ENCODE measurements at regions not wholly inside any gene's neighbourhood (a gene's known extent, or its start where the extent isn't known, plus 50 kb on each side); places are given as distances from the start of the nearest gene placed in this dataset.

DNA sequence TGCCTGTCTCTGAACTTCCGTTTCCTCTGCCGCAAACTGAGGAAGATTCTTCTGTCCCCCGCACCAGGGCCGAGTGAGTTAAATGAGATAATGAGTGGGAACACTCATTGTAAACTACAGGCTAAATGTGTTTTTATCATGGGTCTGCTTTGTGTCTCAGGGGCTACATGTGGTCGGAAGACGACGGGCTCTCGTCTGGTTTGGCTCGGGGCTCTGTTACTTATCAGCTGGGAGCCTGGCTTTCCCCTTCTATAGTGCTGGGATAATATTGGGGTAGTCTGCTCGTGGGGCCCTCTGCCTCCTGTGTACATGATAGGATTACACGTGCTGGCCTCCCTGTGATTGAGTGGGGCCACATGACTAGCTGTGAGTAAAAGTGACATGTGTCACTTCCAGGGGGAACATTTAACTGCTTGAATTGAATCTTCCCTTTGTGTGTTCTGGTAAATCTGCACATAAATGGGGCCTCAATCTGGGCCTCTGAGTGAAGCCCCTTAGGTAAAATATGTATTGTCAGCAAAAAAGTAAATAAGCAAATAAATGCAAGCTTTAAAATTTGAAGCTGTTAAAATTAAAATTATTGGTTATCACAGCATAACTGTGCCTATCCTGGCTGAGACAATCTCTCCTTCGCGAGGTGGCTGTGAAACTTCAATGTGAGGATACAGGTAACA is 86.9 kb upstream of the SH3PXD2B start:
- TF ChIP-seq CTCF (IDR thresholded peaks at IDR 0.05; ENCODE audit: unreplicated experiment): no peak
- Mint-ChIP-seq H3K36me3 (ENCODE audit: low read depth, unreplicated experiment) (no peaks in the 10 kb centered on the region), H3K4me1 (ENCODE audit: unreplicated experiment) (no peaks in the 10 kb centered on the region), H3K27me3 (ENCODE audit: unreplicated experiment) (no peaks in the 10 kb centered on the region), H3K27ac (ENCODE audit: unreplicated experiment) (no peak overlapping the region), H3K4me3 (ENCODE audit: unreplicated experiment) (no peak overlapping the region), H3K9me3 (ENCODE audit: unreplicated experiment) (no peaks in the 10 kb centered on the region)
- no peak for DNase-seq (ENCODE audit: low spot score)

DNA sequence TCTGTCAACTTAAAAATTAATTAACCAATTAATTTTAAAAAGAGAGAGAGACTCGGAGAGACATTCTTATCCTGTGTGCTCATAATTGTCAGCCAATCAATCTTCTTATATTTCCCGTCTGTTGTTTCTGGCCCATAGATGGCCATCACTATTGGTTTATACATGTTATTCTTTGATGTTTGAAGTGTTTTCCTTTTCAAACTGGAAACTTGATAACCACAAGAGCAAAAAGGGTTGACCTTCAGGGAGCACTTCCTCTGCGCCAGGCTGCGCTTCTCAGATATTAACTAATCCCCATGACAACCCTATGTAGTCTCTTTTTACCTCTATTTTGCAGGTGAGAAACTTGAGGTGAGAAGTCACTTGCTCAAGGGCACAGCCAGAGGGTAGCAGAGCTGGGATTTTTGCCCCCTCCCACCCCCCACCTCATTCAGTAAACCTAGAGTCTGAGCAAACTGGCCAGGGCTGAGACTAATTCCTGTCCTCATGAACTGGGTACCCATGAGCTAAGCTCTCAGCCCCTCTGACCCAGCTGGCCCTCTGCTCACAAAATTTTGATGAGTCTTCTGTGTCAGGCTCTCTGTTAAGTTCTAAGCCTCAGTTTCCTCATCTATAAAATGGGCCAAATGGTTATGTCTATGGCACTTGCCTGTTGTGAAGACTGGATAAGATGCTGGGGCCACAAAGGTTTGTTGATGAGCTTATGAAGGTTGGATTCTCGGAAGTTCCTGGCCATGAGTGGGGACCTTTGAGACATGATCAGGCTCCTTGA is 86.0 kb upstream of the SH3PXD2B start:
- no peak for DNase-seq (ENCODE audit: low spot score)
- H3K27ac Mint-ChIP-seq (ENCODE audit: unreplicated experiment): no peak overlapping the region
- no peak overlapping the region for H3K4me3 Mint-ChIP-seq (ENCODE audit: unreplicated experiment)
- no peaks in the 10 kb centered on the region for H3K36me3 Mint-ChIP-seq (ENCODE audit: low read depth, unreplicated experiment)
- no peaks in the 10 kb centered on the region for H3K4me1 Mint-ChIP-seq (ENCODE audit: unreplicated experiment)
- TF ChIP-seq CTCF (IDR thresholded peaks at IDR 0.05; ENCODE audit: unreplicated experiment): no peak
- H3K27me3 Mint-ChIP-seq (ENCODE audit: unreplicated experiment): no peaks in the 10 kb centered on the region
- H3K9me3 Mint-ChIP-seq (ENCODE audit: unreplicated experiment): no peaks in the 10 kb centered on the region

GRCh38 chr5:172535108-172535445 is 80.8 kb upstream of the SH3PXD2B start:
- no peak overlapping the region for H3K4me3 Mint-ChIP-seq (ENCODE audit: unreplicated experiment)
- DNase-seq (ENCODE audit: low spot score): no peak
- TF ChIP-seq CTCF (IDR thresholded peaks at IDR 0.05; ENCODE audit: unreplicated experiment): no peak
- no peak overlapping the region for H3K27ac Mint-ChIP-seq (ENCODE audit: unreplicated experiment)
- H3K36me3 Mint-ChIP-seq (ENCODE audit: low read depth, unreplicated experiment): no peaks in the 10 kb centered on the region
- no peaks in the 10 kb centered on the region for H3K4me1 Mint-ChIP-seq (ENCODE audit: unreplicated experiment)
- no peaks in the 10 kb centered on the region for H3K9me3 Mint-ChIP-seq (ENCODE audit: unreplicated experiment)
- peaks cover 2% of the 10 kb centered on the region for H3K27me3 Mint-ChIP-seq (ENCODE audit: unreplicated experiment)

GRCh38 chr5:172534229-172535107 is 80.1 kb upstream of the SH3PXD2B start:
- H3K36me3 Mint-ChIP-seq (ENCODE audit: low read depth, unreplicated experiment): no peaks in the 10 kb centered on the region
- TF ChIP-seq CTCF (IDR thresholded peaks at IDR 0.05; ENCODE audit: unreplicated experiment): no peak
- H3K4me3 Mint-ChIP-seq (ENCODE audit: unreplicated experiment): no peak overlapping the region
- H3K27me3 Mint-ChIP-seq (ENCODE audit: unreplicated experiment): peaks cover 2% of the 10 kb centered on the region
- no peak for DNase-seq (ENCODE audit: low spot score)
- H3K4me1 Mint-ChIP-seq (ENCODE audit: unreplicated experiment): no peaks in the 10 kb centered on the region
- no peak overlapping the region for H3K27ac Mint-ChIP-seq (ENCODE audit: unreplicated experiment)
- no peaks in the 10 kb centered on the region for H3K9me3 Mint-ChIP-seq (ENCODE audit: unreplicated experiment)
